WERI-Rb-1 (cell line): ENCODE measurements at regions not wholly inside any gene's neighbourhood (a gene's known extent, or its start where the extent isn't known, plus 50 kb on each side); places are given as distances from the start of the nearest gene placed in this dataset.

Experiments
- DNase-seq: peaks from one replicate; pipeline ENCODE4 v3.0.0-alpha.2; 2020
- H3K27ac ChIP-seq: fragments of 250-450 bp; sonication (Bioruptor Pico); 2 replicates; pipeline ENCODE4 v1.5.1; 2020; ENCODE audit warnings: mild to moderate bottlenecking, moderate library complexity
- H3K27me3 ChIP-seq: fragments of 250-450 bp; sonication (Bioruptor Pico); 2 replicates; pipeline ENCODE4 v1.5.1; 2021; ENCODE audit warnings: mild to moderate bottlenecking, low read depth, moderate library complexity; ENCODE audit not compliant: insufficient read depth, severe bottlenecking
- H3K36me3 ChIP-seq: fragments of 250-450 bp; sonication (Bioruptor Pico); 2 replicates; pipeline ENCODE4 v1.5.1; 2020; ENCODE audit warnings: mild to moderate bottlenecking, moderate library complexity
- H3K4me3 ChIP-seq: 2 replicates; pipeline ENCODE4 v1.5.1; 2011; ENCODE audit warnings: low read depth, mild to moderate bottlenecking, control low read depth, low read length
- H3K9me3 ChIP-seq: fragments of 250-450 bp; sonication (Bioruptor Pico); 2 replicates; pipeline ENCODE4 v1.5.1; 2021; ENCODE audit warnings: mild to moderate bottlenecking, moderate library complexity; ENCODE audit not compliant: severe bottlenecking
- CTCF ChIP-seq: IDR thresholded peaks from 2 replicates; pipeline ENCODE4 v1.5.1; 2011; ENCODE audit warnings: low read depth, mild to moderate bottlenecking, control low read depth, inconsistent platforms, low read length

DNA sequence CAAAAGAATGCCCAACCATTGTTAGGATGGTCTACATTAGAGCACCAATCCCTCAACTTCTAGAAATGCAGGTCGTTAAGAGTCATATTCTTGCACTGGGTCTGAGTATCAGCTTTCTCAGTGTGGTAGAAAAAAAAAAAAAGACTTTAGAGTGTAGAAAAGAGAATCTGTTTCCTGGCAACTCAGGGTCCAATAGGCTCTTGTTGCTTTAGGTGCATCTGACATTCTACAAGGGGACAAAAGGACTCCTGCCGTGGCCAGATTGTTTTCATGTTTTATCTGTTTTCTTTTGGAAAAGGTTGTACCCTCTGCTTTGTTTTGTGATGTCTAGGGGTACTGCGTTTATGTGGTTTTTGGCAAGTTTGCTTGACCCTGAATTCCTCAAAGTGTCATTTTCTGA, 105.4 kb upstream of the KCNK2 start:
- no peak for DNase-seq

GRCh38 chr1:214977700-214978374, 104.7 kb upstream of the KCNK2 start:
- no peaks in the 10 kb centered on the region for H3K36me3 ChIP-seq
- no peaks in the 10 kb centered on the region for H3K9me3 ChIP-seq
- DNase-seq: no peak
- no peaks in the 10 kb centered on the region for H3K27me3 ChIP-seq
- H3K4me3 ChIP-seq: no peak overlapping the region
- H3K27ac ChIP-seq: no peak overlapping the region
- no peak for TF ChIP-seq CTCF

More for the DNA sequence above, 105.4 kb upstream of the KCNK2 start:
- Histone ChIP-seq H3K36me3 (no peaks in the 10 kb centered on the region), H3K9me3 (no peaks in the 10 kb centered on the region), H3K27me3 (no peaks in the 10 kb centered on the region), H3K4me3 (no peak overlapping the region), H3K27ac (no peak overlapping the region)
- TF ChIP-seq CTCF: no peak

DNA sequence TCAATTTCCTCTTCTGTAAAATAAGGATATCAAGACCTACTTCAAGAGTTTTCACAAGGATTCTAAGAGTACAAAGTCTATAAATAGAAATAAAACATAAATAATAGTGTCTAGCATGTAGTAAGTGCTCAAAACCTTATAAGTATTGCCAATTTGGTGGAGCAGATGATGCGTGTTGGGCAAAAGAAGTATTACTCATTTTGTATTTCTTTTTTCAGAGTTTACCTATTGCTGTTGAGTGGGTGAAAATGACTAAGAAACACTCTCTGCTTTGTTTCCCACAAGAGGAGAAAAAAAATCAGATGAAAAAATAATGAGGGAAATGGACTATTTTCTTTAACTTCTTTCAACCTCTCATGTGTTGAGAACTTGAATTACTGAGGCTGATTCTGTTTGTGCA, 103.3 kb upstream of the KCNK2 start:
- Histone ChIP-seq H3K27ac (no peak overlapping the region), H3K9me3 (no peaks in the 10 kb centered on the region), H3K4me3 (no peak overlapping the region), H3K27me3 (no peaks in the 10 kb centered on the region), H3K36me3 (no peaks in the 10 kb centered on the region)
- no peak for DNase-seq
- no peak for TF ChIP-seq CTCF

DNA sequence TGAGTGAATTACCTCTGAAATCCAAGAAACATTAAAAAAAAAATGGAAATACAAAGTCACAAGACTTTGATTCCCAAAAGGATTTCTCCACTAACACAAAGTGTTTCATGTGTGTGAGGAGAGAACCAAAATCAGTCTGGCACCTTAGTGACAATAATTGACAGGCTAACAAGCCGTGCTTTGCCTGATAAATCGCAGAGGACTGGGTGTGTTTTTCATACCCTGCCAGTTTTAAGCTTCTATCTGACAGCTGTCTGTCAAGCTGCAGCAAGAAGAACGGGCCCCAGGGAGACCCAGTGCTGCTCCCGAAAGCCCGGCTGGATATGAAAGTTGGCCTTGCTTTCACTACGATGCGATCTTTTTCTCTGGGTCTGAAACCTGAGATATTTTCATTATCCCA, 101.6 kb upstream of the KCNK2 start:
- TF ChIP-seq CTCF: no peak
- no peak overlapping the region for H3K27ac ChIP-seq
- H3K9me3 ChIP-seq: no peaks in the 10 kb centered on the region
- no peaks in the 10 kb centered on the region for H3K36me3 ChIP-seq
- H3K27me3 ChIP-seq: no peaks in the 10 kb centered on the region
- H3K4me3 ChIP-seq: no peak overlapping the region
- no peak for DNase-seq

GRCh38 chr1:214983126-214983869, 99.2 kb upstream of the KCNK2 start:
- Histone ChIP-seq H3K27ac (no peak overlapping the region), H3K9me3 (no peaks in the 10 kb centered on the region), H3K36me3 (no peaks in the 10 kb centered on the region), H3K27me3 (no peaks in the 10 kb centered on the region), H3K4me3 (no peak overlapping the region)
- no peak for TF ChIP-seq CTCF
- no peak for DNase-seq
